ENCODE measurements at regions not wholly inside any gene's neighbourhood (a gene's known extent, or its start where the extent isn't known, plus 50 kb on each side); places are given as distances from the start of the nearest gene placed in this dataset.

DNA sequence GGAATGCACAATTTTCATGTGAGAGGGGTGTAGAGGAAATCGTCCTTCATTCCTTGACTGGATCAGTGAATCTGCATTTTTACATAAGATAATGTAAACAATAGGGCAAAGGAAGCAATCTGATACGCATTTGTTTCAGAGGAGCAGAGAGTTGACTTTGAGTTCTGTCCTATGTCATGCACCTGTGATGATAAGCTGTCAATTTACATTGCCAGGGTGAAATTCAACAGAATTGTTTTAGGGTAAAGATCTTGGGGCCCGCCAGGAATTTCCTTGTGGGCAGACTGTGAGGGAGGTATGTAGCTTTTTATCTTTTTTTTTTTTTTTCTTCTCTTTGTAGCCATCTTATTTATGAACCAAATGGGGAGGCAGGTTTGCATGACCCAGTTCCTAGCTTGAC, 58.3 kb upstream of the LARP1 start:
- TF ChIP-seq CTCF (IDR thresholded peaks at IDR 0.05): no peak
- Histone ChIP-seq H3K27ac (no peak overlapping the region), H3K27me3 (no peaks in the 10 kb centered on the region), H3K4me3 (no peak overlapping the region), H3K36me3 (no peaks in the 10 kb centered on the region), H3K4me1 (peaks cover 12 to 13% (median 12%) of the 10 kb centered on the region in 3 donors), H3K9me3 (no peaks in the 10 kb centered on the region)
- no peak for FAIRE-seq
- no peak for ATAC-seq
- intact Hi-C loops (cut with DNase I): no loop called here
- DNase-seq: no peak
- 51 to 61% methylated on average over 3 of the region's 3 CpGs for WGBS, 2 donors

DNA sequence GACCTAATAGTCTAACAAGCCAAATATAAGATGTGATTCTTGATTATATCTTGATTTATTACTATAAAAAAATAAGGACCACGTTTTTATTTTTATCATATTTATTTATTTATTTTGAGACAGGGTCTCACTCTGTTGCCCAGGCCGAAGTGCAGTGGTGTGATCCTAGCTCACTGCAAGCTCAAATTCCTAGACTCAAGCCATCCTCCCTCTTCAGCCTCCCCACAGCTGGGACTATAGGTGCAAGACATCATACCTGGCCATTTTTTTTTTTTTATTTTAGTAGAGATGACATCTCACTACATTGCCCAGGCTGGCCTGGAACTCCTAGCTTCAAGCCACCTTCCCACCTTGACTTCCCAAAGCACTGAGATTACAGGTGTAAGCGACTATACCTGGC, 61.0 kb upstream of the LARP1 start:
- ATAC-seq (no peak), FAIRE-seq (no peak), DNase-seq (no peak)
- H3K9me3 ChIP-seq: no peaks in the 10 kb centered on the region
- H3K4me3 ChIP-seq: no peak overlapping the region
- WGBS, 2 donors: 77 to 90% methylated on average over 3 of the region's 3 CpGs
- no peaks in the 10 kb centered on the region for H3K4me1 ChIP-seq
- TF ChIP-seq CTCF (IDR thresholded peaks at IDR 0.05): no peak
- intact Hi-C loops (cut with DNase I): no loop called here
- H3K27ac ChIP-seq: no peak overlapping the region
- no peaks in the 10 kb centered on the region for H3K36me3 ChIP-seq
- H3K27me3 ChIP-seq: no peaks in the 10 kb centered on the region

DNA sequence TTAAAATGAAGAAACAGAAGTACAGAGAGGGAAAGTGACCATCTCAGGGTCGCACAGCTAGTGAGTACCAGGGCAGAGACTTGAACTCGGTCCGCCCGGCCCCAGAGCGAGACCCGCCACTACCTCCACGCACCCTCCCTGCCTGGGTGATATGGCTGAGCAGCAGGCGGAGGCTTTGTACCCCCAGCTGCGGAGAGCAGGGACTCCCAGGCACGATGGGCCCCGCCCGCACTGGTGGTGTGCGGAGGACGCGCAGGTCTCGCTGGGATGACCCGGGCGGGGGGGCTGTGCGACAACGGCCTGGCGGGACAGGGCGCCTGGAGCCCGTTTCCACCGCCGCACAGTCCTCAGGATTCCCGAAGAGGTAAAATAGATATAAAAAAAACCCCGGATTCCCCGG, 64.7 kb upstream of the LARP1 start:
- no peak overlapping the region for H3K27ac ChIP-seq
- no peak for ATAC-seq
- WGBS, 2 donors: 92 to 94% methylated on average over 28 of the region's 28 CpGs
- no peaks in the 10 kb centered on the region for H3K36me3 ChIP-seq
- DNase-seq: no peak
- intact Hi-C loops (cut with DNase I): no loop called here
- no peaks in the 10 kb centered on the region for H3K27me3 ChIP-seq
- FAIRE-seq: no peak
- H3K4me3 ChIP-seq: no peak overlapping the region
- H3K9me3 ChIP-seq: no peaks in the 10 kb centered on the region
- TF ChIP-seq CTCF (IDR thresholded peaks at IDR 0.05): no peak
- no peaks in the 10 kb centered on the region for H3K4me1 ChIP-seq

GRCh38 chr5:154686490-154686889, 68.7 kb upstream of the LARP1 start:
- Histone ChIP-seq H3K4me1 (peaks cover 0 to 9% (median 3%) of the 10 kb centered on the region in 3 donors), H3K36me3 (no peaks in the 10 kb centered on the region), H3K27ac (no peak overlapping the region), H3K4me3 (no peak overlapping the region), H3K9me3 (no peaks in the 10 kb centered on the region), H3K27me3 (no peaks in the 10 kb centered on the region)
- DNase-seq: no peak
- TF ChIP-seq CTCF (IDR thresholded peaks at IDR 0.05): no peak
- intact Hi-C loops (cut with DNase I): no loop called here
- ATAC-seq: no peak
- WGBS, 2 donors: 93 to 96% methylated on average over 4 of the region's 4 CpGs
- FAIRE-seq: no peak

DNA sequence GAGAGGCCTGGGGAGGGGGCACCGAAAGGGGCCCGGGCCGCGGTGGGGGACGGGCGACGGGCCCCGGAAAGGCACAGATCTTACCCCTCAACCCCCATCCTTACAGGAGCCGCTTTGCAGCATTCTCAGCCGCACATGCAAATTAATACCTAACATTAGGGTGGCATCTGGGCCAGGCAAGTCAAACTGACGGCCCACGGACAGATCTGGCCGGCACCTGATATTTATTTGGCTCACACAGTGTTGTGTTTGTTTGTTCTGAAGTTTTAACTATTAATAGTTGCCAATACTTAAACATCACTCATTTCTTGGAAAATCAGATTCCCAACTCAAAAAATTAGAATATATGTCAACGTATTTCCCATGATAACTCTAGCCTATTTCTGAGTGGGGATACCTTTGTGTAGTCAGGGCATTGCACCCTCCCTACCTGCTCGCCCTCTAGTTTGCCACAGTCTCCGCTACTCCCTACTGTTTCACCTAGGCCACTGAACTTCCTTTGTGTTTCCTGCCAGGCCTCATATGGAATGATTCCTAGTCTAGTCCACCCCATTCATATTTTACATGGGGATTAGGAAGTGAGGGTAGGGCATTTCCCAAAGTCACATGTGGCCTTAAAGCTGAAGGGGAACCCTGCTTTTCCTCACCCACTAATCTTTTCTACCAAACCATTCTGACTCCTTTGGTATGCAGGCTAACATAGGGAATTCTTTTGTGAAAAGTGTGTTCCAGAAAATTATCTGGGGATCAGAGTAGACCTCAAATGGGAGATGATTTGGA, 71.9 kb upstream of the LARP1 start:
- no peak for TF ChIP-seq CTCF (IDR thresholded peaks at IDR 0.05)
- Histone ChIP-seq H3K27ac (peak overlapping the region; percentile 73 to 93 (median 89)), H3K27me3 (no peaks in the 10 kb centered on the region), H3K4me1 (peaks cover 0 to 9% (median 3%) of the 10 kb centered on the region in 3 donors), H3K36me3 (no peaks in the 10 kb centered on the region), H3K9me3 (no peaks in the 10 kb centered on the region), H3K4me3 (peak overlapping the region in 2 of 4 donors; percentile 40 to 48)
- 8 to 10% methylated on average over 16 of the region's 16 CpGs for WGBS, 2 donors
- FAIRE-seq (no peak), ATAC-seq (peak; percentile 31 to 49 (median 37)), DNase-seq (no peak)
- intact Hi-C loops (cut with DNase I): no loop called here
